HG02759 (cell line): ENCODE measurements at regions not wholly inside any gene's neighbourhood (a gene's known extent, or its start where the extent isn't known, plus 50 kb on each side); places are given as distances from the start of the nearest gene placed in this dataset.

Experiments used
- ATAC-seq: cut with Tn5 transposase; IDR thresholded peaks from one replicate; pipeline ENCODE4 v1.9.1; 2021; ENCODE audit warnings: mild to moderate bottlenecking, moderate library complexity; ENCODE audit not compliant: unreplicated experiment

- no peak for ATAC-seq
Measured at GRCh38 chr12:107490010-107490409, 195.6 kb upstream of the PWP1 start.

- no peak for ATAC-seq
Measured at GRCh38 chr12:107491856-107492255, 193.7 kb upstream of the PWP1 start.

DNA sequence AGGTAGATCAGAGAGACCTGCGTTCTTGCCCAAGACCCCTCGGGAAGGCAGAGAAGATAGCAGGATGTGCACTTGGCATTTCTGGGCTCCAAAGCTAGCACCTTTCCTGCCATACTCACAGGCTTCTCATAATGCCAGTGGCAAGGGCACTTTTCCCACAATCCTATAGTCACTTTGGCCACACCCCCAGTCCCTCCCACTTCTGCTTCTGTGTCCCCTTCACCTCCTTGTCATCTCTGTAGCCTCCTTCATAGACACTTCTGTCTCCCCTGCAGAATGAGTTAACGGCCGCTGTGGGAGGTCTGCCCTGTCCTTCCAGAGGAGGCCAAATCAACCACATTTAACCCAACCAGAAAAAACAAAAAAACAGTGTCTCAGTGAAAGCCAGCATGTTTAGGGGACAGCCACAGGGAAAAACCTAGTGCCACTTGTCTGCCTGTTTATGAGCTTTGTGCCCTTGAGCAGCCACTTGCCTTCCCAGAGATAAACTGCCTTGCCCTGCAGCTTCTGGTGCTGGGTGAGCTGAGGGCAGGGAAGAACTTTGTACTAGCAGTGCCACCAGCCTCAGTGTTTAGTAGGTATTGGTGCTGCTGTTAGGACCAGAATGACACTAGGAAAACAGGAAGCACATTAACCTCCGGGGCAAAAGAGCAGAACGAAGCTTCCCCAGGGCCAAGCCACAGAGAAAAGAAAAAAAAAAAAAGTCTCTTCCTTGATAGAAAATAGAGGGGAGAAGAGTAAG, 193.0 kb upstream of the PWP1 start:
- ATAC-seq, result no peak

DNA sequence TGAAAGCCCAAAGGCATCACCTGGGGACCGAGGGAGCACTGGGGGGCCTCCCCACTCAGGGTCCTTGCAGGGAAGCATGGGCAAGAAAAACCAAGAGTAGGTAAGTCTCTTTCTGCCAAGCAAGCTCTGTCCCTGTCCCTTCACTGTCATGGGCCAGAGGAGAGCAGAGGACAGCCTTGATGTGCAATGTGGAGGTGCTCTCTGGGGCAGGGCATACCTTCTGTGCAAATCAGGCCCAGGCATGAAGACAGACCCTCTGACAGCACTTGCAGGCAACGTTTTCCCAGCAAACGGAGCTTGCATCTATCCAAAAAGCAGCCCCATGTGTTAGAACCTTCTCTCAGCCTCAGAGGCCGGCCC, 192.5 kb upstream of the PWP1 start:
- ATAC-seq, result no peak

DNA sequence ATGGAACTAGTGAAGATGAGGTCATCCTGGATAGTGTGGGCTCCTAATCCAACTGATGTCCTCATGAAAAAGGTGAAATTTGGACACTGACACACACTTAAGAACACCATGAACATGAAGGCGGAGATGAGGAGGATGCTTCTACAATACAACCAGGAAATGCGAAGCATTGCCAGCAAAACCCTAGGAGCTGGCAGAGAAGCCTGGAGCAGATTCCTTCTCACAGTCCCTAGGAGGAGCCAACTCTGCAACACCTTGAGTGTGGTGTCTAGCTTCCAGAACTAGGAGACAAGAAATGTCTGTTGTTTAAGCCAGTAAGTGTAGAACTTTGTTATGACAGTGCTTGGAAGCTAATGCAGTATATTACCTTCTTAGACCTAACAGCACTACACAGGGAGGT, 191.9 kb upstream of the PWP1 start:
- ATAC-seq, result no peak

GRCh38 chr12:107494331-107494730, 191.3 kb upstream of the PWP1 start:
- no peak for ATAC-seq

GRCh38 chr12:107495604-107496003, 190.0 kb upstream of the PWP1 start:
- ATAC-seq, result no peak

DNA sequence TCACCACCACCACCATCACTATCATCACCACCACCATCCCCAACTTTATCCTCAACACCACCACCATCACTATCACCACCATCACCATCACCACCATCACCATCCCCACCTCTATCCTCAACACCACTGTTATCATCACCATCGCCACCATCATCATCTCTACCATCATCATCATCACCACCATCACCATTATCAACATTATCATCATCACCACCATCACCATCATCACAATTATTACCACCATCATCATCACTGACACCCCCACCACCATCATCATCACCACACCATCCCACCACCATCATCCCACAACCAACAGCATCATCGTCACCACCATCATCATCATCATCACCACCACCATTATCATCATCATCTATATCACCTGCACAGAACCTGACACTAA, 188.4 kb upstream of the PWP1 start:
- ATAC-seq, result no peak

GRCh38 chr12:107500307-107500706, 185.3 kb upstream of the PWP1 start:
- no peak for ATAC-seq

DNA sequence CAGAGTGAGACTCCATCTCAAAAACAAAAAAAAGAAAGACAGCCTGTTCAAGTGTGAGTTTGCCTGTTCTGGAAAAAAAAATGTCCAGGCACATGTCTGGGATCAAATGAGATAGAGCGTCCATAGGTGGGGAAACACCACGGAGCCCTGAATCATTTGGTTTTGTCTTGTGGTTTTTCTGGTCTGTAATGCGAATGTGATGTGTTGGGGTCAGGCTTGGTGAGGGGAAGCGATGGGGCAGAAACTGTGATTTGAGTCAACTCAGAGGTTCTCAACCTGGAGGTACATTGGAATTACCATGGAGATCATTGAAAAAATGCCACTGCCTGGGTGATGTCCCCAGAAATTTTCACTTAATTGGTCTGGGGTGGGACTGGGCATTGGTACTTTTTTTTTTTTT, 183.9 kb upstream of the PWP1 start:
- ATAC-seq, result no peak

DNA sequence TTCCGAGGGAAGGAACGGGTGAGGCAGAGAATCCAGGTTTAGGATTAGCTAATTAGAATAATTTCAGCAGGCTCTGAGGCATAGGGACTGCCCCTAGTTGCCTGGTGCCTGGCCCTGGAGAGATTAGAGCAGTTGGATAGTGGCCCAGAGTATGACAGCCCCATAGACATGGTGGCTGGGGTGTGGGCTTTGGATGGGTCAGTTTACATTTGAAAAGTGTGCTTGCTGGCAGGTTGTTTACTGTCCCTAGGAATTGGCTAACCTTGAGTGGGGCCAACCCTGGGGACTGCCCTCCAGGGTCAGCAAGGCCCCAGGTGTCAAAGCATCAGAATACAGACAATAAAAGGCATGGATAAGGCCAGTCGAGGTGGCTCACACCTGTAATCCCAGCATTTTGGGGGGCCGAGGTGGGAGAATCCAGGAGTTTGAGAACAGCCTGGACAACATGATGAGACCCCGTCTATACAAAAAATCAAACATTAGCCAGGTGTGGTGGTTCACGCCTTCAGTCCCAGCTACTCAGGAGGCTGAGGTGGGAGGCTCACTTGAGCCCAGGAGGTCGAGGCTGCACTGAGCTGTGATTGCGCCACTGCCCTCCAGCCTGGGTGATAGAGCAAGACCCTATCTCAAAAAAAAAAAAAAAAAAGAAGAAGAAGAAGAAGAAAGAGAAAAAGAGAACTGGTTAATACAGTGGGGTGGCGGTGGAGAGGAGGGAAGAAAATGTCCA, 182.3 kb upstream of the PWP1 start:
- no peak for ATAC-seq

GRCh38 chr12:107503887-107504885, 181.4 kb upstream of the PWP1 start:
- no peak for ATAC-seq

- ATAC-seq, result no peak
Measured at GRCh38 chr12:107509421-107509820, 176.2 kb upstream of the PWP1 start.

GRCh38 chr12:107510211-107510610, 175.4 kb upstream of the PWP1 start:
- no peak for ATAC-seq

- ATAC-seq, result no peak
Measured at GRCh38 chr12:107511292-107511691, 174.3 kb upstream of the PWP1 start.

- no peak for ATAC-seq
Measured at GRCh38 chr12:107512391-107512790, 173.2 kb upstream of the PWP1 start.

- no peak for ATAC-seq
Measured at GRCh38 chr12:107513184-107513583, 172.4 kb upstream of the PWP1 start.

DNA sequence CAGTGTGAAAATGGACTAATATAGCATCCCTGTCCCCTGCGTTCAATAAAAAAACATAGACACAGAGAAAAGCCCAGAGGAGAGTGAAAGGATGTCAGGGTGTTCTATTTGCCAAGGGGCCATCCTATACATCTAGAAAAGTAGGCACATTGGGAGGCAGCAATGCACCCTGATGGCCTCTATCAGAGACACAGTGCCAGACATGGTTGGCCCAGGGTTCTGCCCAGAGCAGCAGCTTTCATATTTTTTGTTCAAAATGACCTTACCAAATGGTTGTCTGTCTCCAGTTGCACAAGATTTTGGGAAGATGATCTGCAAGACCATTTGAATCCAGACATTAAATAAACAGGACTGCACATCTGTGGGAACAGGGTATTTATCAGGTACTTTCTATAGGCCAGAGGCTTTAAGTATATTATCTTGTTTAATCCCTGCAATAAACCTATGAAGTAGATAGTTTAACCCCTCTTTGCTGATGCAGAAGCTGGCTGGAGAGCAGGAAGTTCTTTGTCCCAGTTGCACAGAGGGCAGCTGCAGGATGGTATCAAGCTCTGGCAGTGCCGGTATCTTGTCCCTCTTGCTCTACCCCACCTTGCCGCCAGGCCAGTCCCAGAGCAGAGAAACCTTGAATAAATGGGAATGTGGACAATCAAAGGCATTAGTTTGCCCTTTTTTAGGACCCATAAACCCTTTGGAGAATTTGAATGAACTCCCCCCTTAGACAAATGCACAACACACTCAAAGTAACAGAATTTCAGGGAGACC, 171.8 kb upstream of the PWP1 start:
- ATAC-seq, result no peak

GRCh38 chr12:107514887-107515445, 170.6 kb upstream of the PWP1 start:
- no peak for ATAC-seq

- ATAC-seq, result no peak
Measured at GRCh38 chr12:107515446-107515958, 170.1 kb upstream of the PWP1 start.
